ENCODE measurements at regions not wholly inside any gene's neighbourhood (a gene's known extent, or its start where the extent isn't known, plus 50 kb on each side); places are given as distances from the start of the nearest gene placed in this dataset.
"Not testable (repeated sequence)": the region's sequence is repeated elsewhere in the genome, so short reads cannot be mapped to it uniquely, and the experiment has no call there.

DNA sequence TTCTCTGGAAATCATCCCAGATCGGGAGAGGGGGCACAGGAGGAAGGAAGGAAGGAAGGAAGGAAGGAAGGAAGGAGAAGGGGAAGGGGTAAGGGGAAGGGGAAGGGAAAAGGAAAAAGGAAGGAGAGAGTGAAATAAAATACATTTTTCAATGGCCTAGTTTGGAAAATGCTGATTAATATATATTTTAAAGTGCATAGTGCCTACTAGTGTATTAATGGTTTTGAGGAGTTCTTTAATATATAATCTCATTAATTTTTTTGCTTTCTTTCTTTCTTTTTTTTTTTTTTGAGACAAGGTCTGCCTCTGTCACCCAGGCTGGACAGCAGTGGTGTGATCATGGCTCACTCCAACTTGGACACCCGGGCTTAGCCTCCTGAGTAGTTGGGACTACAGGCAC lies 107.8 kb upstream of the FOLH1 start:
- 79 to 88% (median 84%) methylated on average over 2 of the region's 2 CpGs for WGBS, 3 donors
- Histone ChIP-seq H3K36me3 (no peaks in the 10 kb centered on the region), H3K27me3 (no peaks in the 10 kb centered on the region)

GRCh38 chr11:49303080-49303479 lies 94.7 kb upstream of the FOLH1 start:
- H3K27me3 ChIP-seq, result no peaks in the 10 kb centered on the region
- no peak overlapping the region for H3K4me3 ChIP-seq
- no peak for DNase-seq
- TF ChIP-seq CTCF (IDR thresholded peaks at IDR 0.05) (no peak), POLR2A (IDR thresholded peaks at IDR 0.05) (no peak), EP300 (IDR thresholded peaks at IDR 0.05) (no peak)
- no peak overlapping the region for H3K27ac ChIP-seq
- no peaks in the 10 kb centered on the region for H3K36me3 ChIP-seq
- H3K4me1 ChIP-seq (ENCODE audit: insufficient read depth), result no peaks in the 10 kb centered on the region
- intact Hi-C loops (cut with DNase I), result no loop called here
- no peaks in the 10 kb centered on the region for H3K9me3 ChIP-seq
- WGBS, 3 donors, result 74 to 95% (median 79%) methylated on average over 1 of the region's 1 CpG

More for the DNA sequence above, 107.8 kb upstream of the FOLH1 start:
- H3K9me3 ChIP-seq, result no peaks in the 10 kb centered on the region
- intact Hi-C loops (cut with DNase I), result no loop called here
- no peak for TF ChIP-seq CTCF (IDR thresholded peaks at IDR 0.05)
- no peak for TF ChIP-seq POLR2A (IDR thresholded peaks at IDR 0.05)
- no peak for TF ChIP-seq EP300 (IDR thresholded peaks at IDR 0.05)
- no peak overlapping the region for H3K4me3 ChIP-seq
- DNase-seq, result no peak
- no peaks in the 10 kb centered on the region for H3K4me1 ChIP-seq (ENCODE audit: insufficient read depth)
- H3K27ac ChIP-seq, result no peak overlapping the region

- Histone ChIP-seq H3K4me1 (ENCODE audit: insufficient read depth) (no peaks in the 10 kb centered on the region), H3K36me3 (no peaks in the 10 kb centered on the region), H3K4me3 (no peak overlapping the region), H3K27ac (no peak overlapping the region), H3K27me3 (no peaks in the 10 kb centered on the region), H3K9me3 (no peaks in the 10 kb centered on the region)
- no peak for DNase-seq
- 76 to 86% (median 86%) methylated on average over 2 of the region's 2 CpGs for WGBS, 3 donors
- TF ChIP-seq EP300 (IDR thresholded peaks at IDR 0.05), result no peak
- TF ChIP-seq POLR2A (IDR thresholded peaks at IDR 0.05), result no peak
- no peak for TF ChIP-seq CTCF (IDR thresholded peaks at IDR 0.05)
- intact Hi-C loops (cut with DNase I), result no loop called here
Measured at GRCh38 chr11:49302360-49302759, 94.0 kb upstream of the FOLH1 start.

DNA sequence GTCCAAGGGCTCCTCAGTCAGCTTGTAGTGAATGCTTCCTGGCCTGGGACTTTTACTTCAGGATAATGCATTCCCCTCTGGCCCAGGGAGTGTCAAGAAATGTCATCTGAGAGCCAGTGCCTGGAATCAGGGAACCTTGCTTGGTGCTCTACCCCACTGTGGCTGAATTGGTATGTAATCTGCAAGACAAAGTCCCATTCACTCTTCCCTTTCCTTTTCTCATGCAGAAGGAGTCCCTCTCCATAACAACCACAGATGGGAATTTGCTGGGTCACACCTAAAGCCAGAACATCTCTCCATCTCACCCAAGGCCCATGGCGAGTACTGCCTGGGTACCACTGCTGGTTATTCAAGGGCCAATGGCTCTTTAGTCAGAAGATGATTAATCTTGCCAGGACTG lies 89.6 kb upstream of the FOLH1 start:
- intact Hi-C loops (cut with DNase I); H3K27ac ChIP-seq: not testable (repeated sequence)
- 96 to 100% (median 100%) methylated on average over 1 of the region's 1 CpG for WGBS, 3 donors

DNA sequence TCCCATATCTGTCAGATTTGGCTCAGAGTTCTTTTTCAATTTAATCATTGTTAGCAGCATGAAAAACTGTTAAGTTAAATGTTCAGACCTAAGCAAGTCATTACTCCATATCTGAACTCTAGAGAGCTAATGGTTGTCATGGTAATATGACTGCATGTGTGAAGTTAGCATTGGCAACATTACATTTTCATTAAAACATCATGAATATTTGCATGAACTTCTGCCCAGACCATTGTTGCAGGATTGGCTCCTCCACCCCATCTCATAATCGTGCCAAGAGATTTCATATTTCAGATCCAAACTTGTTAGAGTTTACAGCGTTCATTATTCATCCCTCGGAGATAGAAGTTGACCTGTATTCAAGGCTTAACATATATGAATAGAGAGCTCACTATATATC lies 75.5 kb upstream of the FOLH1 start:
- WGBS, 3 donors, result 41 to 54% (median 44%) methylated on average over 3 of the region's 3 CpGs
- H3K4me3 ChIP-seq; H3K27ac ChIP-seq; H3K9me3 ChIP-seq; H3K27me3 ChIP-seq; DNase-seq; intact Hi-C loops (cut with DNase I); H3K36me3 ChIP-seq; H3K4me1 ChIP-seq (ENCODE audit: insufficient read depth): not testable (repeated sequence)

More for the DNA sequence above, 89.6 kb upstream of the FOLH1 start:
- DNase-seq; H3K9me3 ChIP-seq; H3K4me3 ChIP-seq; H3K27me3 ChIP-seq; H3K4me1 ChIP-seq (ENCODE audit: insufficient read depth); H3K36me3 ChIP-seq: not testable (repeated sequence)

- intact Hi-C loops (cut with DNase I); H3K4me1 ChIP-seq (ENCODE audit: insufficient read depth); H3K9me3 ChIP-seq; H3K4me3 ChIP-seq; H3K27ac ChIP-seq; H3K36me3 ChIP-seq; DNase-seq; H3K27me3 ChIP-seq: not testable (repeated sequence)
- WGBS, 3 donors, result 13 to 19% (median 14%) methylated on average over 1 of the region's 1 CpG
Measured at GRCh38 chr11:49283282-49283681, 74.9 kb upstream of the FOLH1 start.

DNA sequence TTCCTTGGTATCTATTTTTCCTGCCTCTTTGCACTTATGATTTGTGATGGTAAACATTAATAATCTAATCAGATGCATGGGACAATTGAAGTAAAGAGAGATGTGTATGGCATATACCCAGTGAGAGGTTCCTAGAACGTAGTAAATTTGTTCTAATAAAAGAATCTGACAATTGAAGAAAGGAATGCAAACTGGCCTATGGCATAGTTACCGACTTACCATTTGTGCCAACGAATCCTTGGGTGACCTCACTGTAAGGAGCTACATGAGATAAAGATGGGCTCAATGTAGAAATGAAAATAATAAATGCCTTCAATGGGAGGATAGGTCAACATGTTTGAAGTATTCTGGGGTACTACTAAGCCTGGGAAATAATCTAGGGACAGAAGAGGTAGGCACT lies 73.7 kb upstream of the FOLH1 start:
- H3K36me3 ChIP-seq; H3K27ac ChIP-seq; intact Hi-C loops (cut with DNase I); H3K27me3 ChIP-seq; H3K9me3 ChIP-seq; DNase-seq; H3K4me1 ChIP-seq (ENCODE audit: insufficient read depth); H3K4me3 ChIP-seq: not testable (repeated sequence)
- 68 to 80% (median 76%) methylated on average over 3 of the region's 3 CpGs for WGBS, 3 donors

DNA sequence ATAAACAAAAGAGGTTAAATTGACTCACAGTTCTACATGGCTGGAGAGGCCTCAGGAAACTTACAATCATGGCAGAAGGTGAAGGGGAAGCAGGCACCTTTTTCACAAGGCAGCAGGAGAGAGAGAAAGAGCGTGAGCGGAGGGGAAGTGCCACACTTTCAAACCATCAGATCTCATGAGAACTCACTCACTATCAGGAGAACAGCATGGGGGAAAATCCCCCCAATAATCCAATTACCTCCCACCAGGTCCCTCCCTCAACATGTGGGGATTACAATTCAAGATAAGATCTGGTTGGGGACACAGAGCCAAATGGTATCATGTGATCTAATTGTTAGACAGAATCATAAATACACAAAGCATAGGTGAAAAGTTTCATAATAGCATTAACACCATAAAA lies 69.5 kb upstream of the FOLH1 start:
- H3K27me3 ChIP-seq; H3K4me3 ChIP-seq; H3K4me1 ChIP-seq (ENCODE audit: insufficient read depth); H3K27ac ChIP-seq; H3K36me3 ChIP-seq; DNase-seq; H3K9me3 ChIP-seq; intact Hi-C loops (cut with DNase I): not testable (repeated sequence)
- WGBS, 3 donors, result 94 to 96% (median 95%) methylated on average over 2 of the region's 2 CpGs

Measured in ovary (tissue), 7 donors.